ENCODE measurements at regions not wholly inside any gene's neighbourhood (a gene's known extent, or its start where the extent isn't known, plus 50 kb on each side); places are given as distances from the start of the nearest gene placed in this dataset.

DNA sequence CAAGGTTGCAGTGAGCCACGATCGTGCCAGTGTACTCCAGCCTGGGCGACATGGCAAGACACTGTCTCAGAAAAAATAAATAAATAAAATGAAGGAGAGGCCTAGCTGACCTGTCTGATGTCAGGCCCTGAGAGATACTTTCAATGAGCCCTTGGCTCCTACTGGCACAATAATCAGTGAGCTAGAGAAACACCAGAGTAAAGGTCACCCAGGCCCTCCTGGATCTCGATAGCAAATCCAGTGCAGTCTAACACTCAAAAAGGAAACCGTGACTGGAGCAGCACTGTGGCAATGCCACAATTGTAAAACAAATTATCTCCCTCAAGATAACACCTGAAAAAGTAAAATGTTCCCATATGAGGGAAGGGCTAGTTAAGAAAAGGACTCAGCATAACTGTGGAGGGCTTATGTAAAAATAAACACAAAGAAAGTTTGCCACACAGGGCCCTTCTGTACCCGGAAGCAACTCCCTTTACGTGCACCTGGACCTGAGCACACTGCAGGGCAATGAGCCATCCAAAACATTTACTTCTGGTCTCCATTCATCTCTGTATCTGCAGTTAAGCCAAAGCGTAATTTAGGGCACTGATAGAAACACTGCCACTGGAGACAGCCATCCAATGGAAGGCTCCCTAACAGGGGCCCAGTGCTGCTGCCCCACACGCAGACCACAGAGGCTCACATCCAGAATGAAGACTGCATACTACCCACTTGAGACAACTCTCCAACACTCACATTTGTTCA lies 293.1 kb upstream of the HSFY2 start:
- CTCF ChIA-PET, result interaction anchor here (0.6 kb wide), 1 partner anchor 143 kb away, joined by 3 read pairs; no protein-coding TSS in a partner anchor
- Histone ChIP-seq H3K9me3 (ENCODE audit: control insufficient read depth, insufficient read depth, low read length) (no peaks in the 10 kb centered on the region), H3K4me3 (ENCODE audit: low read depth, low read length) (no peak overlapping the region), H3K27me3 (ENCODE audit: control insufficient read depth, insufficient read depth, low read length) (no peaks in the 10 kb centered on the region), H3K27ac (ENCODE audit: low read depth, low read length) (no peak overlapping the region)
- no peak for DNase-seq (ENCODE audit: low read depth, low spot score)
- POLR2A ChIA-PET, result no interaction called here
- TF ChIP-seq, protein P1, sequence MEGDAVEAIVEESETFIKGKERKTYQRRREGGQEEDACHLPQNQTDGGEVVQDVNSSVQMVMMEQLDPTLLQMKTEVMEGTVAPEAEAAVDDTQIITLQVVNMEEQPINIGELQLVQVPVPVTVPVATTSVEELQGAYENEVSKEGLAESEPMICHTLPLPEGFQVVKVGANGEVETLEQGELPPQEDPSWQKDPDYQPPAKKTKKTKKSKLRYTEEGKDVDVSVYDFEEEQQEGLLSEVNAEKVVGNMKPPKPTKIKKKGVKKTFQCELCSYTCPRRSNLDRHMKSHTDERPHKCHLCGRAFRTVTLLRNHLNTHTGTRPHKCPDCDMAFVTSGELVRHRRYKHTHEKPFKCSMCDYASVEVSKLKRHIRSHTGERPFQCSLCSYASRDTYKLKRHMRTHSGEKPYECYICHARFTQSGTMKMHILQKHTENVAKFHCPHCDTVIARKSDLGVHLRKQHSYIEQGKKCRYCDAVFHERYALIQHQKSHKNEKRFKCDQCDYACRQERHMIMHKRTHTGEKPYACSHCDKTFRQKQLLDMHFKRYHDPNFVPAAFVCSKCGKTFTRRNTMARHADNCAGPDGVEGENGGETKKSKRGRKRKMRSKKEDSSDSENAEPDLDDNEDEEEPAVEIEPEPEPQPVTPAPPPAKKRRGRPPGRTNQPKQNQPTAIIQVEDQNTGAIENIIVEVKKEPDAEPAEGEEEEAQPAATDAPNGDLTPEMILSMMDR (IDR thresholded peaks at IDR 0.05; ENCODE audit: low read depth, low read length), result no peak

DNA sequence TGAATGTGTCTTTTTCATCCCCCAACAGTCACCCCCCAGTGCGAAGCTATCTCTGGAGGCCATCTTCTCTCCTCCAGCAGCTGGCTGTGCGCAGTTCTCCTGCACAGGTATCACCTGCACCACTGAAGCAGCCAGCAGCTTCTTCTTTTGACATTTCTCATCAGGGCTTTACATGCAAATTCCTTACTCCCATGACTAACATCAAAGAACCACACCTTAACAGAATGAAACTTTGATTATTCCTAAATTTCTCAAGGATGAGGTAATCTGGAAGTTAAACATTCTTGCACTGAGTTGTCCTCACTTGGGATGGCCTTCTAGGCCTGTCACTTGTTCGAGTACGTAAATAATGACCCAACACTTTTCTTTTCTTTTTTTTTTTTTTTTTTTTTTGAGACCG lies 291.6 kb upstream of the HSFY2 start:
- ChIA-PET POLR2A (no interaction called here), CTCF (no interaction called here)
- Histone ChIP-seq H3K4me3 (ENCODE audit: low read depth, low read length) (no peak overlapping the region), H3K27me3 (ENCODE audit: control insufficient read depth, insufficient read depth, low read length) (no peaks in the 10 kb centered on the region), H3K27ac (ENCODE audit: low read depth, low read length) (no peak overlapping the region), H3K9me3 (ENCODE audit: control insufficient read depth, insufficient read depth, low read length) (no peaks in the 10 kb centered on the region)
- no peak for DNase-seq (ENCODE audit: low read depth, low spot score)
- TF ChIP-seq, protein P1 (IDR thresholded peaks at IDR 0.05; ENCODE audit: low read depth, low read length), result no peak

DNA sequence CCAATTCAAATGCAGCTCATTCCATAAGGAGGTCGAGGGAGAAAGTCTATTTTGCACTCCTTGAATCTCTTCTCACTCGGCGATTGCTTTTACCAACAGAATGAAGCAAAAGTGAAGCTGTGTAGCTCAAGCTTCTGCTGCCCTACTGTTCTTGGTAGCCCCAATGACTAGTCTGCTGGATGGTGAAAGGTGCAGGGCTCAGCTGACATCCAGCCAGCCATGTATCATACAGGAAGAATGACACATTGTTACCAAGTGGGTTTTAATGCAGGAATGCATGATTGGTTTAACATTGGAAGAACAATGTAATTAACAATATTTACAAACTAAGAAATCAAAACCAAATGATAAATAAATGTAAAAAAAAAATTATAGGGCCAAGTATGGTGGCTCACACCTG lies 286.2 kb upstream of the HSFY2 start:
- no peak overlapping the region for H3K27ac ChIP-seq (ENCODE audit: low read depth, low read length)
- ChIA-PET POLR2A (no interaction called here), CTCF (no interaction called here)
- H3K4me3 ChIP-seq (ENCODE audit: low read depth, low read length), result no peak overlapping the region
- H3K27me3 ChIP-seq (ENCODE audit: control insufficient read depth, insufficient read depth, low read length), result no peaks in the 10 kb centered on the region
- no peaks in the 10 kb centered on the region for H3K9me3 ChIP-seq (ENCODE audit: control insufficient read depth, insufficient read depth, low read length)
- DNase-seq (ENCODE audit: low read depth, low spot score), result no peak
- TF ChIP-seq, protein P1 (IDR thresholded peaks at IDR 0.05; ENCODE audit: low read depth, low read length), result no peak

DNA sequence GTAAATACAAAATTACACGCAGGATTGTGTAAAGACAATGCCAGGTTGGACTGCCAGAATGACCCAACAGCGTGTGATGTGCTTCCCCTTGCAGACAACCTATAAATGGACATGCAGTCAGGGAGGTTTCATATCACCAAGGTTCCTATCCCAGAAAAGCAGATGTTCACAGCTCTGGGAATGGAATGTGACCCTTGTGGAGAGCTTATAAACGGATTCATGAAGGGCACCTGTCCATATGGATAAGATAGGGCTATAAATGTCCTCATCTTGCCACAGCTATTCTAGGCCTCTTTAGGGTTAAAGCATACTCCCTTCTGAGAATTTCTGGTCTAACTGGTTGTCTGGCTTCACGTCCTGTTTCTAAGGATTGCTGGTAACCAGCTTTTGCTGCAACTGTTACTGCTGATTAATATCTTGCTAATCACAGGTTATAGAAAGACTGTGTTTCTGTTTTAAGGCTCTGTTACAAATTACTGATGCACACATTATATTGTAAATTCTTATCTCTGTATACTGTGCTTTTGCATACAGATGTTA lies 285.4 kb upstream of the HSFY2 start:
- H3K9me3 ChIP-seq (ENCODE audit: control insufficient read depth, insufficient read depth, low read length), result no peaks in the 10 kb centered on the region
- H3K4me3 ChIP-seq (ENCODE audit: low read depth, low read length), result no peak overlapping the region
- ChIA-PET POLR2A (no interaction called here), CTCF (no interaction called here)
- H3K27me3 ChIP-seq (ENCODE audit: control insufficient read depth, insufficient read depth, low read length), result no peaks in the 10 kb centered on the region
- no peak for DNase-seq (ENCODE audit: low read depth, low spot score)
- TF ChIP-seq, protein P1 (IDR thresholded peaks at IDR 0.05; ENCODE audit: low read depth, low read length), result no peak
- no peak overlapping the region for H3K27ac ChIP-seq (ENCODE audit: low read depth, low read length)

DNA sequence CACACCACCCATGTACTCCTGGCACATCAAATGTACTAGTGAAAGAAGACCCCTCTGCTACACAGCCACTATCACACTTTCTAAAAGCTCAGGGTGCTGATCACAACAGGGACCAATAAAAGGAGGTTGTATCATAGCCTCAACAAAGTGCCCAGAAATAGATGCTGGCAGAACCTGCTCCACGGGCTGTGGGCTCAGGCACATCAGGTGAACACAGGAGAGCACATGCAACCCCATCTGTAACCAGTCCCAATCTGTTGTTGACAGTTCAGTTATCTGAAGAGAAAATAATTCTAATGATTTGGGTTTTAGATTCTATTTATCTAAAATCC lies 282.6 kb upstream of the HSFY2 start:
- Histone ChIP-seq H3K27ac (ENCODE audit: low read depth, low read length) (no peak overlapping the region), H3K27me3 (ENCODE audit: control insufficient read depth, insufficient read depth, low read length) (no peaks in the 10 kb centered on the region), H3K9me3 (ENCODE audit: control insufficient read depth, insufficient read depth, low read length) (no peaks in the 10 kb centered on the region), H3K4me3 (ENCODE audit: low read depth, low read length) (no peak overlapping the region)
- DNase-seq (ENCODE audit: low read depth, low spot score), result no peak
- CTCF ChIA-PET, result no interaction called here
- TF ChIP-seq, protein P1 (IDR thresholded peaks at IDR 0.05; ENCODE audit: low read depth, low read length), result no peak
- POLR2A ChIA-PET, result no interaction called here

All from AG04450 (cell line).